NCI-H1694 (cell line): ENCODE measurements at regions not wholly inside any gene's neighbourhood (a gene's known extent, or its start where the extent isn't known, plus 50 kb on each side); places are given as distances from the start of the nearest gene placed in this dataset.
"Not testable (repeated sequence)": the region's sequence is repeated elsewhere in the genome, so short reads cannot be mapped to it uniquely, and the experiment has no call there.

ENCODE experiments used
- DNase-seq: peaks from one replicate; lab custom pipeline; 2025; lab: John Stamatoyannopoulos, UW

- DNase-seq, result no peak
Observed at GRCh38 chr5:42242210-42242609, 181.0 kb upstream of the GHR start.

GRCh38 chr5:42242881-42243485 lies 180.3 kb upstream of the GHR start:
- no peak for DNase-seq

GRCh38 chr5:42252306-42252705 lies 170.9 kb upstream of the GHR start:
- no peak for DNase-seq

- not testable (repeated sequence) for DNase-seq
Observed at GRCh38 chr5:42259914-42260313, 163.3 kb upstream of the GHR start.

- DNase-seq, result no peak
Observed at GRCh38 chr5:42267091-42267490, 156.1 kb upstream of the GHR start.

GRCh38 chr5:42268170-42268569 lies 155.1 kb upstream of the GHR start:
- DNase-seq, result not testable (repeated sequence)

- no peak for DNase-seq
Observed at GRCh38 chr5:42268630-42269029, 154.6 kb upstream of the GHR start.

- DNase-seq, result no peak
Observed at GRCh38 chr5:42270771-42271170, 152.5 kb upstream of the GHR start.

- DNase-seq, result no peak
Observed at GRCh38 chr5:42274913-42275312, 148.3 kb upstream of the GHR start.

GRCh38 chr5:42277293-42277692 lies 145.9 kb upstream of the GHR start:
- no peak for DNase-seq

GRCh38 chr5:42284584-42284983 lies 138.7 kb upstream of the GHR start:
- no peak for DNase-seq

GRCh38 chr5:42285230-42285629 lies 138.0 kb upstream of the GHR start:
- no peak for DNase-seq

- no peak for DNase-seq
Observed at GRCh38 chr5:42300496-42300895, 122.7 kb upstream of the GHR start.

GRCh38 chr5:42301349-42301748 lies 121.9 kb upstream of the GHR start:
- DNase-seq, result no peak

GRCh38 chr5:42302186-42302585 lies 121.1 kb upstream of the GHR start:
- no peak for DNase-seq

GRCh38 chr5:42306287-42306686 lies 117.0 kb upstream of the GHR start:
- no peak for DNase-seq

GRCh38 chr5:42309865-42310264 lies 113.4 kb upstream of the GHR start:
- no peak for DNase-seq

GRCh38 chr5:42315214-42315613 lies 108.0 kb upstream of the GHR start:
- no peak for DNase-seq

GRCh38 chr5:42317575-42317974 lies 105.7 kb upstream of the GHR start:
- DNase-seq, result no peak

- not testable (repeated sequence) for DNase-seq
Observed at GRCh38 chr5:42319546-42319945, 103.7 kb upstream of the GHR start.

- no peak for DNase-seq
Observed at GRCh38 chr5:42321785-42322184, 101.5 kb upstream of the GHR start.

GRCh38 chr5:42337143-42337542 lies 86.1 kb upstream of the GHR start:
- DNase-seq, result no peak

GRCh38 chr5:42337607-42338006 lies 85.6 kb upstream of the GHR start:
- no peak for DNase-seq

GRCh38 chr5:42338136-42338535 lies 85.1 kb upstream of the GHR start:
- no peak for DNase-seq

- no peak for DNase-seq
Observed at GRCh38 chr5:42349163-42349562, 74.1 kb upstream of the GHR start.
